ENCODE measurements at regions not wholly inside any gene's neighbourhood (a gene's known extent, or its start where the extent isn't known, plus 50 kb on each side); places are given as distances from the start of the nearest gene placed in this dataset.

DNA sequence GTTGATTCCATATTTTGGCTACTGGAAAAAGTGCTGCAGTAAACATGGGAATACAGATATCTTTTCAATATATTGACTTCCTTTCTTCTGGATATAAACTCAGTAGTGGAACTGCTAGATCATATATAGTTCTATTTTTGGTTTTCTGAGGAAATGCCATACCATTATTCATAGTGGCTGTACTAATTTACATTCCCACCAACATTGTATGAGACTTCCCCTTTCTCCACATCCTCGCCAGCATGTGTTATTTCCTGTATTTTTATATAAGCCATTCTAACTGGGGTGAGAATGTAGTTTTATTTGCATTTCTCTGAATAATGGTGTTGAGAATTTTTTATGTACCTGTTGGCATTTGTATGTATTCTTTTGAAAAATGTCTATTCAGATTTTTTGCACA, 385.2 kb downstream of the NUF2 start:
- intact Hi-C loops (cut with DNase I) = no loop called here

DNA sequence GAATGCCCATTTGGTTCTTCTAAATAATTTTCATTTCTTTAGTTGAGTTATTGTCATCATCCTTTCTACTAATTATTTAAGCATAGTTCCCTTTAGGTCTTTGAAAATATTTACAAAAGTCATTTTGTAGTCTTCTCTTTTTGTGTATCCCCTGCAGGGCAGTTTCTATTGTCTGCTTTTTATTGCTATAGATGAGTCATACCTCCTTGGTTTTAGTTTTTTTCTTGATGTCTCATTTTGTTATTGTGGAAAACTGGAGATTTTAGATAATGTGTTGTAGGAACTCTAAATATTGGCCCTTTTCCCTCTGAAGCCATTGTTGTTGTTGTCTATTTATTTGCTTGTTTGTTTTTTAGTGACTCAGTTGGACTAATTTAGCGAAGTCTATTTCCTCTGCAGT, 387.9 kb downstream of the NUF2 start:
- Histone ChIP-seq H3K9me3 (no peaks in the 10 kb centered on the region), H3K36me3 (no peaks in the 10 kb centered on the region), H3K4me1 (no peaks in the 10 kb centered on the region), H3K27me3 (no peaks in the 10 kb centered on the region), H3K4me3 (no peak overlapping the region), H3K27ac (no peak overlapping the region)
- ATAC-seq (no peak), DNase-seq (no peak)
- intact Hi-C loops (cut with DNase I) = no loop called here
- TF ChIP-seq, protein P1, sequence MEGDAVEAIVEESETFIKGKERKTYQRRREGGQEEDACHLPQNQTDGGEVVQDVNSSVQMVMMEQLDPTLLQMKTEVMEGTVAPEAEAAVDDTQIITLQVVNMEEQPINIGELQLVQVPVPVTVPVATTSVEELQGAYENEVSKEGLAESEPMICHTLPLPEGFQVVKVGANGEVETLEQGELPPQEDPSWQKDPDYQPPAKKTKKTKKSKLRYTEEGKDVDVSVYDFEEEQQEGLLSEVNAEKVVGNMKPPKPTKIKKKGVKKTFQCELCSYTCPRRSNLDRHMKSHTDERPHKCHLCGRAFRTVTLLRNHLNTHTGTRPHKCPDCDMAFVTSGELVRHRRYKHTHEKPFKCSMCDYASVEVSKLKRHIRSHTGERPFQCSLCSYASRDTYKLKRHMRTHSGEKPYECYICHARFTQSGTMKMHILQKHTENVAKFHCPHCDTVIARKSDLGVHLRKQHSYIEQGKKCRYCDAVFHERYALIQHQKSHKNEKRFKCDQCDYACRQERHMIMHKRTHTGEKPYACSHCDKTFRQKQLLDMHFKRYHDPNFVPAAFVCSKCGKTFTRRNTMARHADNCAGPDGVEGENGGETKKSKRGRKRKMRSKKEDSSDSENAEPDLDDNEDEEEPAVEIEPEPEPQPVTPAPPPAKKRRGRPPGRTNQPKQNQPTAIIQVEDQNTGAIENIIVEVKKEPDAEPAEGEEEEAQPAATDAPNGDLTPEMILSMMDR (IDR thresholded peaks at IDR 0.05) = no peak

More for the DNA sequence above, 385.2 kb downstream of the NUF2 start:
- H3K27ac ChIP-seq = no peak overlapping the region
- TF ChIP-seq, protein P1 (IDR thresholded peaks at IDR 0.05) = no peak
- no peaks in the 10 kb centered on the region for H3K4me1 ChIP-seq
- no peaks in the 10 kb centered on the region for H3K9me3 ChIP-seq
- H3K27me3 ChIP-seq = no peaks in the 10 kb centered on the region
- DNase-seq = no peak
- H3K36me3 ChIP-seq = no peaks in the 10 kb centered on the region
- no peak overlapping the region for H3K4me3 ChIP-seq
- no peak for ATAC-seq

DNA sequence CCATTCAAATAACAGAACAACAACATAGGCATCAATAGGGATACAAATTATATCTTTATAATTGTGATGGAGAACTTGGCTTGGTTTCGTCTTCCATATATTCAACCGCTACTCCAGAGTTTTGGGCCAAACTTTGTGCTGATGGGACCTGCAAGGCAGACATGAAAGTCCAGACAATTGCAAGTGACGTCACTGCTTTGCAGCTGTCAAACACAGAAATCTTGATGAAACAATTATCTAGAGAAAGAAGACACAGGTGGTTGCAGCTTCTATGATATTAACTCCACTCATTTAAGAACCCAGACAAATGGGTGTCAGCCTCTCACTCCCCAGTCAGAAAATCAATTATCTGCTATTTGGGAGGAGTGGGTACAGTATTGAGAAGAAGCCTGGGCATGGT, 390.6 kb downstream of the NUF2 start:
- Histone ChIP-seq H3K9me3 (no peaks in the 10 kb centered on the region), H3K36me3 (no peaks in the 10 kb centered on the region), H3K27me3 (no peaks in the 10 kb centered on the region), H3K4me1 (no peaks in the 10 kb centered on the region), H3K27ac (no peak overlapping the region), H3K4me3 (no peak overlapping the region)
- ATAC-seq = no peak
- DNase-seq = no peak
- TF ChIP-seq, protein P1 (IDR thresholded peaks at IDR 0.05) = no peak
- intact Hi-C loops (cut with DNase I) = no loop called here

DNA sequence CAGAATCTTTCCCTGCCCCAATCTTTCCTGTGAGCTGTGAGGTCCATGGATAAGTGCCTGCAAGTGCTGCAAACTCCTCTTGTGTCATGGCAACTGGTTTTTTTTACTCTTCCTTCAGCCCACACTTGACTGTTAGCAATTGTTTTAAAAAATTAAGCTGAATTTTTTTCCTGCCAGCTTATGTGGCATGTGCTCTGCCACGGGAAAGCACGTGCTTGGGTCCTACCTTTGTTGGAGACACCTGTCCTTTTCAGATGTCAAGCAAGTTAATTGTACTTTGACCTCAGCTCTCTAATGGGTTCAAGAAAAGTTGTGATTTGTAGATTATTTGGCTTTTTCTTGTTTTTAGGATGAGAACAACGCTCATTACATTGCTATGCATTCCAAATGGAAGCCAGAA, 398.5 kb downstream of the NUF2 start:
- no peaks in the 10 kb centered on the region for H3K36me3 ChIP-seq
- ATAC-seq = no peak
- H3K27me3 ChIP-seq = no peaks in the 10 kb centered on the region
- H3K27ac ChIP-seq = no peak overlapping the region
- no peak for DNase-seq
- no peaks in the 10 kb centered on the region for H3K4me1 ChIP-seq
- TF ChIP-seq, protein P1 (IDR thresholded peaks at IDR 0.05) = no peak
- no peak overlapping the region for H3K4me3 ChIP-seq
- intact Hi-C loops (cut with DNase I) = no loop called here
- peaks cover 0 to 27% of the 10 kb centered on the region in 2 donors for H3K9me3 ChIP-seq

DNA sequence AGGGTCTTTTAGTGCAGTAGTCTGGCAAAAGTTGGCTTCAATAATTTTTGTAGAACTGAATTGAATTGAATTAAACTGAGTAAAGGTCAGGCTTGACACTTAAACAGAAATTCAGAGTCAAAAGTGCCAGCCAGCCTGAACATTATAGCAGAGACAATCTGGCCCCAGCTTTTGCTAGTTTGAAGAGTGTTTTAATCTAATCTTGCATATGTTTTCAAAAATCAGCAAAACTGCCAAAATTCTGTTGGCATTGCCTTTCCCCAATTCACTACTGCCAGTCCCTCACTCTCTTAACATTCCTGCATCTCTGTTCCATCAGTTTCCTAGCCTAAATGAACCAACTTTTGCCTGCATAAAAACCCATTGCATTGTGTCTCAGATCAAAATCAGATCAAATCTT, 403.8 kb downstream of the NUF2 start:
- DNase-seq = no peak
- ATAC-seq = no peak
- Histone ChIP-seq H3K9me3 (peaks cover 0 to 6% of the 10 kb centered on the region in 2 donors), H3K36me3 (no peaks in the 10 kb centered on the region), H3K27ac (no peak overlapping the region), H3K4me3 (no peak overlapping the region), H3K4me1 (no peaks in the 10 kb centered on the region), H3K27me3 (no peaks in the 10 kb centered on the region)
- TF ChIP-seq, protein P1 (IDR thresholded peaks at IDR 0.05) = no peak
- intact Hi-C loops (cut with DNase I) = no loop called here

Measured in left lung (tissue), 4 donors.